ENCODE measurements at regions not wholly inside any gene's neighbourhood (a gene's known extent, or its start where the extent isn't known, plus 50 kb on each side); places are given as distances from the start of the nearest gene placed in this dataset.
"Not testable (repeated sequence)": the region's sequence is repeated elsewhere in the genome, so short reads cannot be mapped to it uniquely, and the experiment has no call there.

- intact Hi-C loops (cut with DNase I) = no loop called here
- TF ChIP-seq POLR2A (IDR thresholded peaks at IDR 0.05) (no peak), EP300 (IDR thresholded peaks at IDR 0.05) (no peak), CTCF (IDR thresholded peaks at IDR 0.05) (no peak)
Measured at GRCh38 chr14:53620317-53620716, 336.3 kb downstream of the BMP4 start.

GRCh38 chr14:53619691-53620231 lies 336.9 kb downstream of the BMP4 start:
- TF ChIP-seq POLR2A (IDR thresholded peaks at IDR 0.05) = no peak
- TF ChIP-seq CTCF (IDR thresholded peaks at IDR 0.05) = no peak
- TF ChIP-seq EP300 (IDR thresholded peaks at IDR 0.05) = no peak
- DNase-seq = no peak
- intact Hi-C loops (cut with DNase I) = no loop called here
- peaks cover 5% of the 10 kb centered on the region for H3K4me1 ChIP-seq (ENCODE audit: insufficient read depth)
- no peak overlapping the region for H3K27ac ChIP-seq
- WGBS, 3 donors = 16 to 37% (median 28%) methylated on average over 3 of the region's 3 CpGs
- no peaks in the 10 kb centered on the region for H3K9me3 ChIP-seq
- no peaks in the 10 kb centered on the region for H3K27me3 ChIP-seq
- no peaks in the 10 kb centered on the region for H3K36me3 ChIP-seq
- H3K4me3 ChIP-seq = no peak overlapping the region

More at GRCh38 chr14:53620317-53620716, 336.3 kb downstream of the BMP4 start:
- WGBS, 3 donors = 6 to 11% (median 10%) methylated on average over 2 of the region's 2 CpGs
- no peak overlapping the region for H3K4me3 ChIP-seq
- no peak overlapping the region for H3K27ac ChIP-seq
- H3K27me3 ChIP-seq = no peaks in the 10 kb centered on the region
- H3K9me3 ChIP-seq = no peaks in the 10 kb centered on the region
- no peaks in the 10 kb centered on the region for H3K36me3 ChIP-seq
- peaks cover 5% of the 10 kb centered on the region for H3K4me1 ChIP-seq (ENCODE audit: insufficient read depth)
- DNase-seq = no peak

DNA sequence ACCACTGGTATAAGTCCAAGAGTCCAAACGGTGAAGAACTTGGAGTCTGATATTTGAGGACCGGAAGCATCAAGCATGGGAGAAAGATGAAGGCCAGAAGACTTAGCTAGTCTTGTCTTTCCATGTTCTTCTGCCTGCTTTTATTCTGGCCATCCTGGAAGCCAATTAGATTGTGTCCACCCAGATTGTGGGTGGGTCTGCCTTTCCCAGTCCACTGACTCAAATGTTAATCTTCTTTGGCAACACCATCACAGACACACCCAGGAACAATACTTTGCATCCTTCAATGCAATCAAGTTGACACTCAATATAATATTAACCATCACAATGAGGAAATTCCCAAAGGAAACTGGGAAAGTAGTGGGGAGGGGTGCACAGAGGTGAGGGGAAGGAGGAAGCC lies 340.1 kb downstream of the BMP4 start:
- intact Hi-C loops (cut with DNase I); H3K27ac ChIP-seq; H3K4me3 ChIP-seq; H3K4me1 ChIP-seq (ENCODE audit: insufficient read depth); H3K36me3 ChIP-seq; H3K27me3 ChIP-seq; DNase-seq; H3K9me3 ChIP-seq: not testable (repeated sequence)
- WGBS, 3 donors = 90 to 98% (median 98%) methylated on average over 2 of the region's 2 CpGs

GRCh38 chr14:53615252-53615651 lies 341.4 kb downstream of the BMP4 start:
- no peak for DNase-seq
- Histone ChIP-seq H3K4me1 (ENCODE audit: insufficient read depth) (peaks cover 5% of the 10 kb centered on the region), H3K27ac (no peak overlapping the region), H3K27me3 (no peaks in the 10 kb centered on the region), H3K9me3 (no peaks in the 10 kb centered on the region), H3K36me3 (no peaks in the 10 kb centered on the region), H3K4me3 (no peak overlapping the region)
- no peak for TF ChIP-seq EP300 (IDR thresholded peaks at IDR 0.05)
- intact Hi-C loops (cut with DNase I) = no loop called here
- 81 to 86% (median 84%) methylated on average over 3 of the region's 3 CpGs for WGBS, 3 donors

DNA sequence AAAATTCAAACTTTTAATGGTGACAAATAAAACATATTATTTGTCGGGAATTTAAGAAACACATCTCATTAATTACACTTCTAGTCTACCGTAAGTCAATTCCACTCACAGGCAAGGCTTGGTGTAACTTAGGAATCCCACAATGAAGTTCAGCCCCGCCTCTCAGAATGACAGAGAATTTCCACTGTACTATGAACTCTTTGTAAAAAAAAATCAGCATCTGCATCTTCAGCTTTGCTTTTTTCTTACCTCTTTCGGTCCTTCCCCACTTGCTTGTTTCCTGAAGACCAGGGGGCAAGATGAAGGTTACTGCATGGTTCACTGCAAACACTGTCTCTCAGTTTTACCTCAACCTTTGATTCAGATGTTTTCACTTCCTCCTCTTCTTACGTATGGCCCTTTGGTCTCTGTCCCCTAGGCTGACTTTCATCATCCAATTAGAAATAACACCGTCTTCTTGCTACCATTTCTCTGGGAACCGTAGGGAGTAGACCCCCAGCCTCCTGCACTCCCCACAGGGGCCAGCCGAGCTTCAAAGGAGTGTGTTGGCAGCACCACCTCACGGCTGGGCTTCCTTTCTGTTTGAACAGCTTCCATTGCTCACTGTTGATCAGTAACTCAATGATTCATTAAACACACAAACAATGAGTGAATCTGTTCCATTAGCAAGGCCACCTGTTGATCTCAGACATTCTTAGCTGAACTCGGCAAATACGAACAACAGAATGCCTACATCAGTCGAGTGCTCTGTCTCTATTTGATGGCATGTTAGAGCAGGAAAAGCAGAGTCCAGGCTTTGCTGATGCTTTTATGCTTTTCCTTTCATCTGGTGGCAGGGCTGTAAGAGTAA lies 343.0 kb downstream of the BMP4 start:
- Histone ChIP-seq H3K27me3 (no peaks in the 10 kb centered on the region), H3K4me1 (ENCODE audit: insufficient read depth) (no peaks in the 10 kb centered on the region), H3K27ac (no peak overlapping the region), H3K36me3 (no peaks in the 10 kb centered on the region), H3K9me3 (no peaks in the 10 kb centered on the region), H3K4me3 (no peak overlapping the region)
- TF ChIP-seq EP300 (IDR thresholded peaks at IDR 0.05) = no peak
- no peak for TF ChIP-seq CTCF (IDR thresholded peaks at IDR 0.05)
- TF ChIP-seq POLR2A (IDR thresholded peaks at IDR 0.05) = no peak
- DNase-seq = no peak
- intact Hi-C loops (cut with DNase I) = no loop called here
- WGBS, 3 donors = 77 to 80% (median 79%) methylated on average over 12 of the region's 12 CpGs

Data from ovary (tissue), 7 donors.